ENCODE measurements at regions not wholly inside any gene's neighbourhood (a gene's known extent, or its start where the extent isn't known, plus 50 kb on each side); places are given as distances from the start of the nearest gene placed in this dataset.

- TF ChIP-seq, protein P1, sequence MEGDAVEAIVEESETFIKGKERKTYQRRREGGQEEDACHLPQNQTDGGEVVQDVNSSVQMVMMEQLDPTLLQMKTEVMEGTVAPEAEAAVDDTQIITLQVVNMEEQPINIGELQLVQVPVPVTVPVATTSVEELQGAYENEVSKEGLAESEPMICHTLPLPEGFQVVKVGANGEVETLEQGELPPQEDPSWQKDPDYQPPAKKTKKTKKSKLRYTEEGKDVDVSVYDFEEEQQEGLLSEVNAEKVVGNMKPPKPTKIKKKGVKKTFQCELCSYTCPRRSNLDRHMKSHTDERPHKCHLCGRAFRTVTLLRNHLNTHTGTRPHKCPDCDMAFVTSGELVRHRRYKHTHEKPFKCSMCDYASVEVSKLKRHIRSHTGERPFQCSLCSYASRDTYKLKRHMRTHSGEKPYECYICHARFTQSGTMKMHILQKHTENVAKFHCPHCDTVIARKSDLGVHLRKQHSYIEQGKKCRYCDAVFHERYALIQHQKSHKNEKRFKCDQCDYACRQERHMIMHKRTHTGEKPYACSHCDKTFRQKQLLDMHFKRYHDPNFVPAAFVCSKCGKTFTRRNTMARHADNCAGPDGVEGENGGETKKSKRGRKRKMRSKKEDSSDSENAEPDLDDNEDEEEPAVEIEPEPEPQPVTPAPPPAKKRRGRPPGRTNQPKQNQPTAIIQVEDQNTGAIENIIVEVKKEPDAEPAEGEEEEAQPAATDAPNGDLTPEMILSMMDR (IDR thresholded peaks at IDR 0.05) = no peak
Observed at GRCh38 chr3:76361010-76361409, 575.7 kb upstream of the ZNF717 start.

- TF ChIP-seq, protein P1 (IDR thresholded peaks at IDR 0.05) = no peak
Observed at GRCh38 chr3:76362643-76363042, 577.3 kb upstream of the ZNF717 start.

GRCh38 chr3:76365275-76365674 lies 579.9 kb upstream of the ZNF717 start:
- TF ChIP-seq, protein P1 (IDR thresholded peaks at IDR 0.05) = no peak

DNA sequence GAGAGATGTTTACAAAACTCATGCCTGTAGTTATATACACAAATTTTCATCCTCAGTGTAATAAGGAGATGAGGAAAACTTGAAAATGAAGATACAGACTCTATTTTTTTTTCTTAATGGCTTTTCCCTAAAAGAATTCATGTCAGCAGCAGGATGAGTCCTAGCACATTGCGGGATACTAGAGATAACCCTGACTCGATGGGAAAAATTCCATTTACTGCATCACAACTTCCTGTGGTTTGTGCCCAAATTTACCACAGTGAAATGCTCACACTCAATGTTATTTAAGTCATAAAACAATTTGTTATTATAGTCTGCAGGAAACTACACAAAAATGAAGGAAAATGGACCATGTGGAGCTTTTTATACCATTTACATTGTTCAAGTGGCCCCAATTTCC lies 581.9 kb upstream of the ZNF717 start:
- TF ChIP-seq, protein P1 (IDR thresholded peaks at IDR 0.05) = no peak

DNA sequence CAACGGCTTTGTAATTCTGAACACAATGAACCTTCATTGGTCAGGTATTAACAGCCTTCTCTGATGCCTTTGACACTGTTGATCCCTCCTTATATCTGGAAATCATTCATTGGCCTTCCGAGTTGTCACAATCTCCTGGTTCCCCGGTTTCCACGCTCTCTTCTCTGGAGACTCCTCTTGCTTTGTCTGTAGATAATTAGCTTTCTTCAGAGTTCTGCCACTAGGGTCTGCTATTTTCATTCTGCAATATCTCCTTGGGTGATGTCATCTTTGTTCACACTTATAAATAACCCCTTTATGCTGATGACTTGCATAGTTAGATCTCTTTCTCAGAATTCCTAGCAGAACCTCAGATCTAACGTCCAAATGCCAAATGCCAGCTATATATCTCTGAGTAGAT lies 583.8 kb upstream of the ZNF717 start:
- TF ChIP-seq, protein P1 (IDR thresholded peaks at IDR 0.05) = peak; percentile 57; the same call in 1 of the 2 replicates

DNA sequence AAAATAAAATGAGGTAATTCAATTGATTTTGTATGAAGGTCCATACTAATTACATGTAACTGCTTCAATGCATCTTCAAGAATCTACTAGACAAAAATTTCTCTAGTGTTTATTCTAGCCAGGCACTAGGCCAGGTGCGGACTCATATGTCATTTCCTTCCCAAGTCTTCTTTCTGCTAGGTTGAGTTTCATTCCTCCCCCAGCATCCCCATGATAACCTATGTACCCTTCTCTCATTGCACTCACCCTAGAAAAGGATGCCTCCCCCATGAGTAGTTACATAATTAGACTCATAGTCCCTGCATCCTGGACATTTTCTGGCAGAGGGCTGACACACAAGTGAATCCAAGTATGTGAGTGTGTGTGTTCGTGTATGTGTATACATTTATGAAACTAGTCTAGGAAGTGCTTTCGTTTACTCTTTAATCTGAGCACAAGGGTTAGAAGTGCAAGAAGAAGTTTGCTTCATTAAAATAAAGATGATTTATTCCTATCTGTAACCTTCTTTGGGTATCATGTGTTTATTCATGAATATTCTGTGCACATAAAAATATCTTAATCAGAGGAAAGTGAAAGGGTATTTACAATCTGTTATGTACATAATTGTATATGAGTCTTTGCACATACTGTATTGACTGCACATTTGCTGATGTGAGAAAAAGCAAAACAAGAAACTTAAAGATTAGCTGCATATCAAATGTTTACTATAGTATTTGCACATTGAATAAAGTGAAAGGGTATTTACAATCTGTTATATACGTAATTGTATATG lies 585.6 kb upstream of the ZNF717 start:
- TF ChIP-seq, protein P1 (IDR thresholded peaks at IDR 0.05) = no peak

- TF ChIP-seq, protein P1 (IDR thresholded peaks at IDR 0.05) = no peak
Observed at GRCh38 chr3:76372497-76372896, 587.1 kb upstream of the ZNF717 start.

All from LNCAP (cell line).